Activated naive CD8-positive, alpha-beta T cell treated with anti-CD3 and anti-CD28 coated beads for 36 hours (primary cell): ENCODE measurements at regions not wholly inside any gene's neighbourhood (a gene's known extent, or its start where the extent isn't known, plus 50 kb on each side); places are given as distances from the start of the nearest gene placed in this dataset.
"Not testable (repeated sequence)": the region's sequence is repeated elsewhere in the genome, so short reads cannot be mapped to it uniquely, and the experiment has no call there.

ENCODE experiments used
- DNase-seq: peaks from one replicate; pipeline ENCODE4 v3.0.0; 2021
- H3K27ac Mint-ChIP-seq: one replicate; pipeline ENCODE4 v1.8.0; 2022; ENCODE audit warnings: mild to moderate bottlenecking, moderate library complexity, mixed read lengths
- H3K27me3 Mint-ChIP-seq: one replicate; pipeline ENCODE4 v1.8.0; 2022; ENCODE audit warnings: mild to moderate bottlenecking, mixed read lengths
- H3K36me3 Mint-ChIP-seq: one replicate; pipeline ENCODE4 v1.8.0; 2021; ENCODE audit warnings: mild to moderate bottlenecking, mixed read lengths
- H3K4me1 Mint-ChIP-seq: one replicate; pipeline ENCODE4 v1.8.0; 2021; ENCODE audit warnings: mixed read lengths
- H3K4me3 Mint-ChIP-seq: one replicate; pipeline ENCODE4 v1.8.0; 2022; ENCODE audit warnings: mild to moderate bottlenecking, moderate library complexity, mixed read lengths
- H3K9me3 Mint-ChIP-seq: one replicate; pipeline ENCODE4 v1.8.0; 2022; ENCODE audit warnings: mixed read lengths

DNA sequence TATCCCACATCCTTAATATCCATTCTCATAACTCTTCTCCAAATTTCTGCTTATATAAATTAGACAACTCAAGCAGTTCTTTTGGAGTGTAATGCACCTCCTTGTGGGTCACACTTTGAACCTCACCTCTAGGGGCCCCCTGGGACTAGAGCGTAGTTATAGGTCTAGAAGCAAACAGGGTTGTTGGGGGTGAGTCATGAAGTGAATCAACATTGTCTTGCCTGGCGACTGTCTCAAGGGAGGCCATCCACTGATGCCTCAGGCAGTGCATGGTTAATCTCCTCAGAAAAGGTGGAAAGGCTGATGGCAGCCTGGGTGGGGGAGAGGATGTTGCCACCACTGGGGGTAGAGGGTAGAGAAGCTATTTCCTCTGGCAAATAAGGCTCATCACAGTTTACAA is 129.1 kb downstream of the TNFRSF21 start:
- Mint-ChIP-seq H3K4me1 (no peaks in the 10 kb centered on the region), H3K9me3 (no peaks in the 10 kb centered on the region), H3K27me3 (no peaks in the 10 kb centered on the region), H3K27ac (no peak overlapping the region), H3K4me3 (no peak overlapping the region), H3K36me3 (no peaks in the 10 kb centered on the region)
- no peak for DNase-seq

DNA sequence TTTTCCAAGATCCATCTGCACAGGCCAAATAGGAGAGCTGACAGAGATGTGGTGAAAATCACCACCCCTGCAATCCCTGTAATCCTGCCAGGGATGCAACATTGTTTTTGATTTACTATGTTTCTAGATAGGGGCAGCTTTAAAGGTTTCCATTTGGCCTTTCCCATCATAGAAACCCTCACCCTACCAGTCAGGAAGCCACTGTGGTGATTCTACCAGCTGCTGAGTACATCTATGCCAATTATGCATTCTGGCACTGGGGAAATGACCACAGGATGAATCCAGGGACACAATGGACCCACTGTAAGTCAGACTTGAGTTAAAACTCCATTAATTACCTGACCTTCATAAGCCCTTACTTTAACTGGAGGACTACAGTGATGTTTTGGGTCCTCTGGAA is 130.4 kb downstream of the TNFRSF21 start:
- Mint-ChIP-seq H3K4me1 (no peaks in the 10 kb centered on the region), H3K27ac (no peak overlapping the region), H3K9me3 (no peaks in the 10 kb centered on the region), H3K36me3 (no peaks in the 10 kb centered on the region), H3K27me3 (no peaks in the 10 kb centered on the region), H3K4me3 (no peak overlapping the region)
- no peak for DNase-seq

DNA sequence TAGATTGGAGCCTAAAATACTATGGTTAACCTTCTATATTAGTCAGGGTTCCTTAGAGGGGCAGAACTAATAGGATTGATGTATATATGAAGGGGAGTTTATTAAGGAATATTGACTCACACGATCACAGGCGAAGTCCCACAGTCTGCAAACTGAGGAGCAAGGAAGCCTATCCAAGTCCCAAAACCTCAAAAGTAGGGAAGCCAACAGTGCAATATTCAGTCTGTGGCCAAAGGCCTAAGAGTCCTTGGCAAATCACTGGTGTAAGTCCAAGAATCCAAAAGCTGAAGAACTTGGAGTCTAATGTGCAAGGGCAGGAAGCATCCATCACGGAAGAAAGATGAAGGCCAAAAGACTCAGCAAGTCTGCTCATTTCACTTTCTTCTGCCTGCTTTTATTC is 133.5 kb upstream of the ADGRF1 start:
- H3K27me3 Mint-ChIP-seq, result no peaks in the 10 kb centered on the region
- no peak overlapping the region for H3K27ac Mint-ChIP-seq
- DNase-seq, result no peak
- H3K4me3 Mint-ChIP-seq, result no peak overlapping the region
- H3K4me1 Mint-ChIP-seq, result no peaks in the 10 kb centered on the region
- H3K36me3 Mint-ChIP-seq, result no peaks in the 10 kb centered on the region
- no peaks in the 10 kb centered on the region for H3K9me3 Mint-ChIP-seq

DNA sequence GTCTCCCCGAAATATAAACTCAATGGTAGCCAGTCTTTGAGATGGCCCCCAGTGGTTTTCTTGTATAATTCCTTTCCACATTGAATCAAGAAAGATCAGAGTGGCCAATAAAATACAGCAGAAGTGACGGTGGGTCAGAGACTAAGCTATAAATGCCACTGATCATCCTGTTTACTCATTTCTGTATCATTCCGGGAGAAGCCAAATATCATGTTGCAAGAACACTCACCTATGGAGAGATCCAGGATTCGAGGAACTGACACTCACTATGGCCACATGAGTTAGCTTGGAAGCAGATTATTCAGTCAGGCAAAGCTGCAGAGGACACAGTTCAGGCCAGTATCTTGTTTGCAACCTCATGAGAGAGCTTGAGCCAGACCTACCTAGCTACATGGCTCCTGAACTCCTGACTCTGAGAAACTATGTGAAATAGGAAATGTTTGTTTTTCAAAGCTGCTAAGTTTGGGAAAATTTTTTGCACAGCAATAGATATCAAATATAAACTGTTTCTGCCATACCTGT is 132.4 kb upstream of the ADGRF1 start:
- no peaks in the 10 kb centered on the region for H3K27me3 Mint-ChIP-seq
- H3K9me3 Mint-ChIP-seq, result no peaks in the 10 kb centered on the region
- DNase-seq, result no peak
- H3K27ac Mint-ChIP-seq, result no peak overlapping the region
- H3K36me3 Mint-ChIP-seq, result no peaks in the 10 kb centered on the region
- no peak overlapping the region for H3K4me3 Mint-ChIP-seq
- no peaks in the 10 kb centered on the region for H3K4me1 Mint-ChIP-seq

DNA sequence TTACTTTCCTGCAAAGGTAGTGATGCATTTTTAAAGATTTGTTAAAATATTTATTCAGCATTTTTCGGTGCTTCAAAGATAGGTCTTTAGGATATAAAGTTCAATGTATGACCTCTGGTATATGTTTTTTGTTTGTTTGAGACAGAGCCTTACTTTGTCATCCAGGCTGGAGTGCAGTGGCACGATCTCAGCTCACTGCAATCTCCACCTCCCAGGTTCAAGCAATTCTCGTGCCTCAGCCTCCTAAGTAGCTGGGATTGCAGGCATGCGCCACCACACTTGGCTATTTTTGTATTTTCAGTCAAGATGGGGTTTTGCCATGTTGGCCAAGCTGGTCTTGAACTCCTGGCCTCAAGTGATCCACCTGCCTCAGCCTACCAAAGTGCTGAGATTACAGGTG is 131.9 kb upstream of the ADGRF1 start:
- not testable (repeated sequence) for H3K4me3 Mint-ChIP-seq, H3K27ac Mint-ChIP-seq

DNA sequence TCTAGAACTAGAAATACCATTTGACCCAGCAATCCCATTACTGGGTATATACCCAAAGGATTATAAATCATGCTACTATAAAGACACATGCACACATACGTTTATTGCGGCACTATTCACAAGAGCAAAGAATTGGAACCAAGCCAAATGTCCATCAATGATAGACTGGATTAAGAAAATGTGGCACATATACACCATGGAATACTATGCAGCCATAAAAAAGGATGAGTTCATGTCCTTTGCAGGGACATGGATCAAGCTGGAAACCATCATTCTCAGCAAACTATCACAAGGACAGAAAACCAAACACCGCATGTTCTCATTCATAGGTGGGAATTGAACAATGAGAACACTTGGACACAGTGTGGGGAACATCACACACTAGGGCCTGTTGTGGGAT is 131.0 kb upstream of the ADGRF1 start:
- H3K36me3 Mint-ChIP-seq, H3K4me3 Mint-ChIP-seq, H3K27ac Mint-ChIP-seq, H3K9me3 Mint-ChIP-seq, DNase-seq, H3K27me3 Mint-ChIP-seq, H3K4me1 Mint-ChIP-seq: not testable (repeated sequence)

More for the DNA sequence above, 131.9 kb upstream of the ADGRF1 start:
- H3K36me3 Mint-ChIP-seq, H3K4me1 Mint-ChIP-seq, H3K27me3 Mint-ChIP-seq, H3K9me3 Mint-ChIP-seq, DNase-seq: not testable (repeated sequence)

DNA sequence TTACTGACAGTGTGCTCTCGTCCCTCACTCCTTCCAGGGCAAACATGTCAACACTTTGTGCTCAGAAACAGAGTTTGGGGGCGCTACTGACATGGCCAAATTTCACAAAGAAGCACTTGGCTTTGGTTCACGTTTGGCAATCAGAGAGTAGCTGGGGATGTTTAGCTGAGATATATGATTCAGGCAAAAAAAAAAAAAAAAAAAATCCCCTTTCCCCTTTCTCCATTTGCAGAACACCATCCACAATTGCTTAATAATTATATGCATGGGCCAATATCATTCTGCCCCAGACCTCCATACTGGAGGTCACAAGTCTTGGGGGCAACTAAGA is 128.4 kb upstream of the ADGRF1 start:
- Mint-ChIP-seq H3K27me3 (peaks cover 4% of the 10 kb centered on the region), H3K27ac (no peak overlapping the region), H3K36me3 (no peaks in the 10 kb centered on the region), H3K4me1 (no peaks in the 10 kb centered on the region), H3K9me3 (no peaks in the 10 kb centered on the region), H3K4me3 (no peak overlapping the region)
- no peak for DNase-seq

DNA sequence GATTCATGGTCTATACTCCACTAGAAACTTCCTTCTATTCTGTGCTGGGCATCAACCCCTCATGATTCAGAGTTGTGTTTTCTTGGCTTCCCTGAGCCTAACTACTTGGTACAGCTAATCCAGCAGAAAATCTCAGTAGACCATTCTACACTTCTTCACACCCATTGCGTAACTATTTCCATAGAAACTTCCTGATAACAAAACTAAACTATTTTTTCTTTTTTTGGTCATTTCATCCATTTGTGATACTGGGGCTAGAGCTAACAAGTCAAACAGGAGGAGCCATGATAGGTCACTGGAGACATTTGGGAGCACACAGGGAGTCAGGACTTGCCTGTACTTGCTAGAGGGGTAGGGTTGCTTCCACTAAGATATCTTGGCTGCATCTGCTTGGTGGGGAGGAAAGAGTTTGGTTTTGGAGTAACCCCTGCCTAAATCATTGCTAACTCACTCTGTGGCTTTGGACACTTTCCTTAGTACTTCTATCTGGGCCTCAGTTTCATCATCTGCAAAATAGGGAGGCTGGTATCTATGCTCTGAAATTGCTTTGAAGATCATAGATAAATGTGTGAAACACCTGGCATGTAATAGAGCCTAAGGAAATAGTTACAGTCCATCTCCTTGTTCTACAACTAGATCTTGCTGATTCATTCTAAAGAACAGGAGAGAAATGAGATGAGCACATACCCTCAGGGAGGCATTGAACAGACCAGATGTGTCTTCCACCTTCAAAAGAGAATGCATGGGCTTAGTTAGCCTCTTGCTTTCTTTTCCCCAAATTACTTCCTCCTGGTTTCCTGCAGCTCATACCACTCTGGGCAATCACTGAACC is 127.9 kb upstream of the ADGRF1 start:
- Mint-ChIP-seq H3K27me3 (peaks cover 4% of the 10 kb centered on the region), H3K9me3 (no peaks in the 10 kb centered on the region), H3K36me3 (no peaks in the 10 kb centered on the region), H3K27ac (no peak overlapping the region), H3K4me3 (no peak overlapping the region), H3K4me1 (no peaks in the 10 kb centered on the region)
- DNase-seq, result no peak

DNA sequence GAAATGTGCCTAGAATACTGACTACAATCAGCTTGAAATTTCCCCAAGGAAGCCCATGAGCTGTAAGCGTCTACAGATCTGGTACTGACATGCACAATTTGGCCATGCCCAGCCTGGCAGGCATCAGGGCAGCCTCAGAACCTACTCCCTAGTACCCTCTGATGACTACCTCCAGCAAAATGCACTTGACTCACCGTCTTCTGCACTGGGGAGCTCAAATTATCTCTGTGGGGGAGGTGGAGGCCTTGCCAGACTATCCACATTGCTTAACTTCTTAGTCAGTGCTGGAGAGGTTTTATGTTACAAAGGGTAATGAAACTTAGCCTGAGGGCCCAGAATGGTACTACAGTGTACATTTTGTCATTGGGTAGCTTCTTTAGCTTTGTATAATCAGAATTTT is 126.0 kb upstream of the ADGRF1 start:
- Mint-ChIP-seq H3K4me3 (no peak overlapping the region), H3K27me3 (peaks cover 4% of the 10 kb centered on the region), H3K9me3 (no peaks in the 10 kb centered on the region), H3K36me3 (no peaks in the 10 kb centered on the region), H3K27ac (no peak overlapping the region), H3K4me1 (peaks cover 2% of the 10 kb centered on the region)
- DNase-seq, result no peak

DNA sequence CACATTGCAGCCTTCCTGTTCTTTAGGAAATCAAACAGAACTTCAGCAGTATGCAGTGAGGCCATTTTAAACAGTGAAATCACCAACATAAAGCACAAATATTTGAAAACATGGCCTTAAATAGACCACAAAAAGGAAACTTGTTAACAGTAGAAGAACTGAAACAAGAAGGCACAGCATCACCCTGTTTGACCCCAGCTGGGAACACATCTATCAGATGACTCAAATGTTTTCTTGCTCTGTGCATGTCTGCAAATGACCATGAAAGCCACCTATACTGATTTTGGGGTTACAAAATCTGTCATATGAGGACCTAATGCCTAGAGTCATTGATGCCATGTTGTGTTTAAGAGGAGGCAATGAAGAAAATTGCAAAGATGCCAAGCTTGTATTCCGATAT is 123.8 kb upstream of the ADGRF1 start:
- Mint-ChIP-seq H3K4me1 (peaks cover 2% of the 10 kb centered on the region), H3K4me3 (no peak overlapping the region), H3K9me3 (no peaks in the 10 kb centered on the region), H3K36me3 (no peaks in the 10 kb centered on the region), H3K27ac (no peak overlapping the region), H3K27me3 (peaks cover 4% of the 10 kb centered on the region)
- DNase-seq, result no peak

DNA sequence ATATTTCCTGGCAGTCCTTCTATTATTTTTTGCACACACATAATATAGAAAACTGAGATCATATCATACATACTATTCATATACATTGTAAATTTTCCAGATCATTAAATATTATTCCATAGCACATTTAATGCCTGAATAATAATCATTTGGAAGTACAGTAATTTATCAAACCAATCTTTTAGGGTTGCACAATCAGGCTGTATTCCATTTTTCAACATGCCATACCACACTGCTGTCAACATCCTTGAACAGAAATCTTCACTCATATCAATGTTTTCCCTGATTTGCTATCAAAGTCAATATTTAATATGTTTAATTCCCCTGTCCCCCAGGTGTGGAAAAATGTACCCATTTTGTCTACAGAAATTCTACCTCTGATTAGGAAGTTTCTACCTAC is 122.7 kb upstream of the ADGRF1 start:
- no peak overlapping the region for H3K4me3 Mint-ChIP-seq

DNA sequence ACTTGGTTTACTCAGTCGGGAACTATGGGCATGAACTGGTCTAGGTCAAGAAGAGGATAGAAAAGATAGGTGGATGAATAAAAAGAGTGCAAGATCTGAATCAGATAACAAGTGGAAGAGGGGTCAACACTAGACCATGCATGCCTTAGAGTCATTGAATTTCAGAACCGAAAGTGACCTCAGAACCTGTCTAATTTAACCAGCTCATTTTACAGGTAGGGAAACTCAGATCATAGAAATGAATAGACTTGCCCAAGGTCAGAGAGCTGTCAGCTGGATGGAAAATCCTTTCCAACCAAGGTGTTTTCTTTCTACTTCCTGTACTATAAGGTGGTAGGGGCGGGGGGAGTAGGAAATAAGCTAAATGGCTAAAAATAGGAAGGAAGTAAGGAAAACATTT is 121.4 kb upstream of the ADGRF1 start:
- DNase-seq, result no peak
- Mint-ChIP-seq H3K4me3 (no peak overlapping the region), H3K27ac (no peak overlapping the region), H3K9me3 (no peaks in the 10 kb centered on the region), H3K4me1 (peaks cover 2% of the 10 kb centered on the region), H3K27me3 (peaks cover 4% of the 10 kb centered on the region), H3K36me3 (no peaks in the 10 kb centered on the region)

More for the DNA sequence above, 122.7 kb upstream of the ADGRF1 start:
- H3K27ac Mint-ChIP-seq, result no peak overlapping the region
- no peaks in the 10 kb centered on the region for H3K9me3 Mint-ChIP-seq
- no peak for DNase-seq
- H3K36me3 Mint-ChIP-seq, result no peaks in the 10 kb centered on the region
- peaks cover 4% of the 10 kb centered on the region for H3K27me3 Mint-ChIP-seq
- peaks cover 2% of the 10 kb centered on the region for H3K4me1 Mint-ChIP-seq

DNA sequence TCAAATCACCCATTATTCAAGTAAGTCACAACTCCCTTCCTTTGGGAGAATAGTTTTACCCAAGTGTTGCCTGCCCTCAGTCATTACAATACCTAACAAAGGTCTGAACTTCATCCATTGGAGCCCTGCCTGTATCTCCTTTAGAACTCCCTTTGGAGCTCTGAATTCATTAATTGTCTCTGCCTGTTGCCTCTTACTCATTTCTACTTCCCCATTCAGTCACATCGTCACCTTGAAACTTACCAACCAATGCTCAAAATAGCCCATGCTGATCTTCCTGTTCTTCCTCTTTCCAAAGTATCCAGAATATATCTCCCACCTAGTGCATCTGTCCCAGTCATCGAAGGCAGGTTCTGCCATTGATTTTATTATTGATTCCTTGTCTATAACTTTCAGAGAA is 120.7 kb upstream of the ADGRF1 start:
- H3K4me3 Mint-ChIP-seq, result no peak overlapping the region
- no peak overlapping the region for H3K27ac Mint-ChIP-seq
- no peaks in the 10 kb centered on the region for H3K36me3 Mint-ChIP-seq

DNA sequence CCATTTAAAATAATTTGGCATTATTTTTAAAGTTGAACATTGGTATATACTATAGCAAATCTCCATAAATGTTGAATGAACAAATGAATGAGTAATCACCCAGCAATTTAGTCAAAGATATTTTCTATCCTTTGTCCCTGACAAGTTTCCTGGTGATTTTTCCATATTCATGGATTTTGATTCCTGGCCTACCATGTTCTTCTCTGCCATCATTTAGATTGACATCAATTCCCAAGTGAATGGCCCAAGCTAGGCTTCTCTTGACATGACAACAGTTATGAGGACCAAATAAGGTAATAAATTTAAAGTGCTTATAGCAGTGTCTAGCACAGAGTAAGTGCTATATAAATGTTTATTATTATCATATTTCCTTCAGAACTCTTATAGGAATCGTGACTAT is 120.1 kb upstream of the ADGRF1 start:
- H3K36me3 Mint-ChIP-seq, result no peaks in the 10 kb centered on the region
- no peak overlapping the region for H3K27ac Mint-ChIP-seq
- peaks cover 2% of the 10 kb centered on the region for H3K4me1 Mint-ChIP-seq
- H3K27me3 Mint-ChIP-seq, result no peaks in the 10 kb centered on the region
- H3K4me3 Mint-ChIP-seq, result no peak overlapping the region
- DNase-seq, result no peak
- H3K9me3 Mint-ChIP-seq, result no peaks in the 10 kb centered on the region

More for the DNA sequence above, 120.7 kb upstream of the ADGRF1 start:
- DNase-seq, result no peak
- Mint-ChIP-seq H3K27me3 (peaks cover 3% of the 10 kb centered on the region), H3K9me3 (no peaks in the 10 kb centered on the region), H3K4me1 (peaks cover 2% of the 10 kb centered on the region)

DNA sequence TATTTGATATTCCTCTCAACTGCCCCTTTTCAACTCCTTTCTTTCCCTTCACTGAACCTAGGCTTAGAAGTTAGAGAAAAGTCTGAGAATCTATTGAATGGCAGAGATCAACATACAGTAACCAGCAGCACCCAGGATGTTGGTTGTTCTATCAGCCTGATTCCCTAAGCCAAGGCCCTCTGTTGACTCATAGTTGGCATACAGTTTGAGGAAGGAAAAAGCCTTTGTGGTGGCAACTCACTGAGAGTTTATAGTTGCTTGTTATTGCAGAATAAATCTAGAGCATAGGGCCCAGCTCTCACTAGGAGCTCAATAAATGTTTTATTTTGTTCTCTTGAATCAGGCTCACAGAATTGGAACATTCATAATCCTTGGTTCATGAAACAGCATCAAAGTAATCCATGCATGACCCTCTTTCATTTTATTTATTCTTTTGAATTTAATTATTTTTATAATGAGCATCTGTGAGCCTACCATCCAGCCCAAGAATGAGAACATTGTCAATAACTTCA is 119.1 kb upstream of the ADGRF1 start:
- no peak for DNase-seq
- Mint-ChIP-seq H3K27me3 (no peaks in the 10 kb centered on the region), H3K4me1 (peaks cover 2% of the 10 kb centered on the region), H3K9me3 (no peaks in the 10 kb centered on the region), H3K27ac (no peak overlapping the region), H3K4me3 (no peak overlapping the region), H3K36me3 (no peaks in the 10 kb centered on the region)

DNA sequence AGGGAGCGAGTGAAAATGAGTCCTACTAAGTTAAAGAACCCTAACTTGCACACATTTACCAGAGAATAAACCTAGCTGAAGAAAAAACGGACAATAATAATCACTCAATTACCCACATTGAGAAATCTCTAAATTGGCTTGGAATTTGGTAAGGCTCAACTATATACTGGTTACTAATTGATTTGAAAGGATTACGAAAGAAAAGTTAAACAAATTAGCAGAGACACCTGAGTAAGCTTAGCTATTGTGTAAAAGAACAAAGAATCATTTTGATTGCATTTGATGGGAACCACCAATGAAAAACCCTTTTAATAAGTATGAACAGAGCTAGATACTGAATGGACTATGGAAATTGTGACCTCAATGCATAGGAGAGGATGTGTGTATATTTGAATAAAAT is 118.6 kb upstream of the ADGRF1 start:
- H3K9me3 Mint-ChIP-seq, result no peaks in the 10 kb centered on the region
- H3K27ac Mint-ChIP-seq, result no peak overlapping the region
- H3K27me3 Mint-ChIP-seq, result no peaks in the 10 kb centered on the region
- no peak for DNase-seq
- H3K4me3 Mint-ChIP-seq, result no peak overlapping the region
- peaks cover 2% of the 10 kb centered on the region for H3K4me1 Mint-ChIP-seq
- no peaks in the 10 kb centered on the region for H3K36me3 Mint-ChIP-seq
